GM12878 (cell line): ENCODE measurements at regions not wholly inside any gene's neighbourhood (a gene's known extent, or its start where the extent isn't known, plus 50 kb on each side); places are given as distances from the start of the nearest gene placed in this dataset.

Experiments used
- ATAC-seq: fragments of 200-7000 bp; cut with Tn5 transposase; 3 replicates; pipeline ENCODE4 v1.9.1; 2020; ENCODE audit warnings: mild to moderate bottlenecking, moderate library complexity
- BruUV-seq: library from RNA; stranded (reverse); fragments of 400-500 nt; replicated peaks from 2 replicates; lab custom pipeline; 2021; lab: Mats Ljungman, UMichigan
- CTCF ChIA-PET: fragments of 300-600 bp; sonication (Branson Sonifier 250); formaldehyde crosslinking; extraction: SDS; loops from one replicate; lab custom pipeline; 2021; ENCODE audit warnings: inconsistent platforms; lab: Yijun Ruan, JAX
- POLR2A ChIA-PET: fragments of 350-600 bp; formaldehyde crosslinking; extraction: SDS; loops from one replicate; lab custom pipeline; 2021; ENCODE audit warnings: inconsistent platforms; lab: Charles Lee
- RAD21 ChIA-PET: fragments of 300-600 bp; sonication (Branson Sonifier 250); formaldehyde crosslinking; loops from one replicate; lab custom pipeline; 2023; ENCODE audit warnings: antibody characterized with exemption; ENCODE audit not compliant: unreplicated experiment; lab: Charles Lee
- SMC1A ChIA-PET: fragments of 300-600 bp; sonication (Branson Sonifier 250); formaldehyde crosslinking; loops from one replicate; lab custom pipeline; 2023; ENCODE audit not compliant: unreplicated experiment, uncharacterized antibody; lab: Charles Lee
- DNase-seq: peaks from one replicate; pipeline ENCODE4 v3.0.0-alpha.2; 2011; ENCODE audit warnings: low read depth, low spot score
- FAIRE-seq: peaks from 3 replicates; lab custom pipeline; 2011; peaks lifted over from hg19 to GRCh38; lab: Jason Lieb, UNC
- H2AFZ ChIP-seq: 2 replicates; pipeline ENCODE4 v1.6.0; 2011; ENCODE audit warnings: low read depth, low read length, control low read depth; ENCODE audit not compliant: control insufficient read depth
- H3K27ac ChIP-seq: 2 replicates; pipeline ENCODE4 v1.5.1; 2011; ENCODE audit warnings: control low read depth; ENCODE audit not compliant: control insufficient read depth, insufficient read depth
- H3K27me3 ChIP-seq, 2 experiments: replicated peaks in 1 of 2; 2 replicates each; pipeline versions ENCODE4 v1.6.0 to v1.6.1; 2011; ENCODE audit warnings: low read length in 1 of 2; ENCODE audit not compliant: control insufficient read depth in 2 of 2, insufficient read depth in 2 of 2
- H3K36me3 ChIP-seq, 2 experiments: 2 replicates each; pipeline ENCODE4 v1.5.1; 2011; ENCODE audit warnings: low read length in 1 of 2; ENCODE audit not compliant: control insufficient read depth in 2 of 2, insufficient read depth in 2 of 2
- H3K4me1 ChIP-seq: 2 replicates; pipeline ENCODE4 v1.6.1; 2011; ENCODE audit warnings: mild to moderate bottlenecking, low read length, moderate library complexity, mixed read lengths; ENCODE audit not compliant: control insufficient read depth, insufficient read depth
- H3K4me2 ChIP-seq: 2 replicates; pipeline ENCODE4 v1.6.0; 2011; ENCODE audit warnings: control low read depth; ENCODE audit not compliant: control insufficient read depth, insufficient read depth
- H3K4me3 ChIP-seq: fragments of 200-600 bp; sonication (generic); 2 replicates; pipeline ENCODE4 v1.5.1; 2016
- H3K79me2 ChIP-seq: 2 replicates; pipeline ENCODE4 v1.6.0; 2011; ENCODE audit warnings: low read length; ENCODE audit not compliant: control insufficient read depth, insufficient read depth
- H3K9ac ChIP-seq: 2 replicates; pipeline ENCODE4 v1.8.0; 2011; ENCODE audit warnings: low read length, control low read depth, mixed read lengths; ENCODE audit not compliant: control insufficient read depth, insufficient read depth
- H3K9me3 ChIP-seq: replicated peaks from 3 replicates; pipeline ENCODE4 v1.5.1; 2011; ENCODE audit warnings: mild to moderate bottlenecking, low read length; ENCODE audit not compliant: control insufficient read depth, insufficient read depth
- H4K20me1 ChIP-seq: 2 replicates; pipeline ENCODE4 v1.6.0; 2011; ENCODE audit not compliant: control insufficient read depth, insufficient read depth
- ATF2 ChIP-seq: IDR thresholded peaks from 2 replicates; pipeline ENCODE4 v1.6.1; 2012; ENCODE audit warnings: low read length, inconsistent platforms
- CBX3 ChIP-seq: fragments of 200-600 bp; sonication (generic); IDR thresholded peaks from 2 replicates; pipeline ENCODE4 v1.6.1; 2016; ENCODE audit warnings: low read depth, borderline replicate concordance
- CTCF ChIP-seq, 3 experiments: IDR thresholded peaks in 2 of 3; conservative IDR thresholded peaks in 1 of 3; 2 replicates each; pipeline ENCODE4 v1.5.1; 2011; ENCODE audit warnings: low read depth in 3 of 3, low read length in 3 of 3, mild to moderate bottlenecking in 3 of 3, control low read depth in 2 of 3, moderate library complexity in 2 of 3, inconsistent platforms in 1 of 3, mixed read lengths in 1 of 3; ENCODE audit not compliant: control insufficient read depth in 2 of 3, insufficient read depth in 1 of 3; ENCODE audit errors: extremely low read depth in 1 of 3
- CUX1 ChIP-seq: IDR thresholded peaks from 2 replicates; pipeline ENCODE4 v1.6.1; 2012; ENCODE audit warnings: improper control_type of control experiment, low read depth, low read length; ENCODE audit not compliant: insufficient replicate concordance
- KDM1A ChIP-seq: fragments of 200-600 bp; sonication (generic); IDR thresholded peaks from 2 replicates; pipeline ENCODE4 v1.6.1; 2016; ENCODE audit warnings: borderline replicate concordance
- POLR2AphosphoS5 ChIP-seq: IDR thresholded peaks from 2 replicates; pipeline ENCODE4 v1.6.1; 2011; ENCODE audit warnings: mild to moderate bottlenecking, low read length, inconsistent platforms
- SUPT20H ChIP-seq: IDR thresholded peaks from 2 replicates; pipeline ENCODE4 v1.6.1; 2011; ENCODE audit warnings: low read depth, mild to moderate bottlenecking, low read length, moderate library complexity, borderline replicate concordance; ENCODE audit not compliant: control insufficient read depth
- YBX1 ChIP-seq: fragments of 450-650 bp; IDR thresholded peaks from 2 replicates; pipeline ENCODE4 v1.6.1; 2016; ENCODE audit warnings: antibody characterized with exemption
- ZNF207 ChIP-seq: fragments of 450-650 bp; IDR thresholded peaks from 2 replicates; pipeline ENCODE4 v1.6.1; 2014; ENCODE audit warnings: antibody characterized with exemption, mild to moderate bottlenecking, borderline replicate concordance
- WGBS: methylation state at CpG from one replicate; pipeline ENCODE4 v1.1.6; 2016; ENCODE audit warnings: low lambda C conversion rate; ENCODE audit not compliant: insufficient replicate concordance, insufficient coverage; ENCODE audit errors: missing lambda C conversion rate; 5-methylcytosine and 5-hydroxymethylcytosine counted together
- in situ Hi-C: fragments of 300-500 bp; cut with MboI; formaldehyde crosslinking; loops from 9 replicates; pipeline ENCODE4 v1.14.3; 2018; ENCODE audit warnings: mixed read lengths
- intact Hi-C: fragments of 100-400 bp; cut with micrococcal nuclease; formaldehyde crosslinking; loops from one replicate; pipeline ENCODE4 v1.14.2; 2022; ENCODE audit not compliant: unreplicated experiment

- TF ChIP-seq KDM1A (no peak), SUPT20H (no peak), CBX3 (no peak), CUX1 (no peak), ATF2 (no peak)
- TF ChIP-seq, all 136 proteins: peak for 0
Measured at GRCh38 chr2:142678164-142678563, 199.3 kb upstream of the KYNU start (continued).

GRCh38 chr2:142675398-142675797 is 202.1 kb upstream of the KYNU start:
- in situ Hi-C loops (no loop called here), intact Hi-C loops (no loop called here)
- ChIA-PET POLR2A (no interaction called here), SMC1A (interaction anchor here (0.7 to 1.1 kb wide), 2 partner anchors 34 to 200 kb away, joined by 3 read pairs; no protein-coding TSS in a partner anchor), CTCF (interaction anchor here (1.0 kb wide), 1 partner anchor 8 kb away, joined by 4 read pairs; no protein-coding TSS in a partner anchor), RAD21 (no interaction called here)
- no peak for ATAC-seq
- Histone ChIP-seq H3K79me2 (no peaks in the 10 kb centered on the region), H3K27ac (no peak overlapping the region), H3K9me3 (no peaks in the 10 kb centered on the region), H3K4me3 (no peak overlapping the region), H3K9ac (no peak overlapping the region), H3K4me1 (no peaks in the 10 kb centered on the region), H3K36me3 (no peaks in the 10 kb centered on the region), H3K4me2 (no peak overlapping the region), H4K20me1 (no peaks in the 10 kb centered on the region), H3K27me3 (no peaks in the 10 kb centered on the region), H2AFZ (no peak overlapping the region)
- TF ChIP-seq YBX1 (no peak), ZNF207 (no peak), POLR2AphosphoS5 (no peak), CTCF (IDR thresholded peaks at IDR 0.05 in 2 of 3, conservative IDR thresholded peaks at IDR 0.05 in 1 of 3; ENCODE audit: control insufficient read depth in 2 of 3, extremely low read depth in 1 of 3, insufficient read depth in 1 of 3, low read depth in 3 of 3, low read length in 3 of 3) (no peak)
- DNase-seq, result no peak
- BruUV-seq, result no TSS peak
- FAIRE-seq, result no peak
- WGBS, result 57% methylated on average over 5 of the region's 5 CpGs
